Smooth muscle cell (in vitro differentiated cells): ENCODE measurements at regions not wholly inside any gene's neighbourhood (a gene's known extent, or its start where the extent isn't known, plus 50 kb on each side); places are given as distances from the start of the nearest gene placed in this dataset.

Experiments
- DNase-seq: peaks from one replicate; lab custom pipeline; 2025; ENCODE audit not compliant: unreplicated experiment; lab: John Stamatoyannopoulos, UW
- H2AFZ ChIP-seq: fragments of 200-600 bp; sonication (generic); 2 replicates; pipeline ENCODE4 v1.6.0; 2016; ENCODE audit warnings: antibody characterized with exemption, low read depth, mild to moderate bottlenecking
- H3F3A ChIP-seq: fragments of 200-600 bp; sonication (generic); 2 replicates; pipeline ENCODE4 v1.6.0; 2017; ENCODE audit warnings: antibody characterized with exemption, low read depth
- H3K27ac ChIP-seq: fragments of 200-600 bp; sonication (generic); 2 replicates; pipeline ENCODE4 v1.5.1; 2016; ENCODE audit warnings: low read depth, mild to moderate bottlenecking
- H3K27me3 ChIP-seq: fragments of 200-600 bp; sonication (generic); 2 replicates; pipeline ENCODE4 v1.6.1; 2016; ENCODE audit warnings: low read depth, mild to moderate bottlenecking
- H3K36me3 ChIP-seq: fragments of 200-600 bp; sonication (generic); 2 replicates; pipeline ENCODE4 v1.5.1; 2016; ENCODE audit warnings: low read depth
- H3K4me1 ChIP-seq: fragments of 200-600 bp; sonication (generic); 2 replicates; pipeline ENCODE4 v1.5.1; 2016; ENCODE audit warnings: low read depth
- H3K4me2 ChIP-seq: fragments of 200-600 bp; sonication (generic); 2 replicates; pipeline ENCODE4 v1.6.0; 2016; ENCODE audit warnings: mild to moderate bottlenecking
- H3K4me3 ChIP-seq: fragments of 200-600 bp; sonication (generic); 2 replicates; pipeline ENCODE4 v1.5.1; 2016; ENCODE audit warnings: mild to moderate bottlenecking
- H3K79me2 ChIP-seq: fragments of 200-600 bp; sonication (generic); 2 replicates; pipeline ENCODE4 v1.6.0; 2016; ENCODE audit warnings: low read depth, mild to moderate bottlenecking
- H3K9ac ChIP-seq: fragments of 200-600 bp; sonication (generic); 2 replicates; pipeline ENCODE4 v1.6.0; 2016; ENCODE audit warnings: low read depth
- H3K9me3 ChIP-seq: fragments of 200-600 bp; sonication (generic); replicated peaks from 2 replicates; pipeline ENCODE4 v1.5.1; 2016; ENCODE audit warnings: low read depth
- H4K20me1 ChIP-seq: fragments of 200-600 bp; sonication (generic); 2 replicates; pipeline ENCODE4 v1.6.0; 2016; ENCODE audit warnings: low read depth
- CTCF ChIP-seq: fragments of 200-600 bp; sonication (generic); IDR thresholded peaks from 2 replicates; pipeline ENCODE4 v1.5.1; 2017; ENCODE audit warnings: borderline replicate concordance, mild to moderate bottlenecking, antibody characterized with exemption; ENCODE audit not compliant: insufficient read depth, poor library complexity, severe bottlenecking
- WGBS: methylation state at CpG from one replicate; pipeline ENCODE4 v1.1.7; 2016; ENCODE audit warnings: low lambda C conversion rate; 5-methylcytosine and 5-hydroxymethylcytosine counted together

- Histone ChIP-seq H3K4me3 (no peak overlapping the region), H3K9me3 (no peaks in the 10 kb centered on the region), H2AFZ (no peak overlapping the region), H4K20me1 (no peaks in the 10 kb centered on the region), H3K79me2 (no peaks in the 10 kb centered on the region), H3K4me2 (no peak overlapping the region), H3K27ac (no peak overlapping the region), H3K4me1 (no peaks in the 10 kb centered on the region), H3K27me3 (no peaks in the 10 kb centered on the region), H3F3A (no peaks in the 10 kb centered on the region), H3K36me3 (no peaks in the 10 kb centered on the region), H3K9ac (no peak overlapping the region)
- WGBS = 96% methylated on average over 2 of the region's 2 CpGs
- no peak for DNase-seq
- no peak for TF ChIP-seq CTCF
Measured at GRCh38 chr9:109963079-109963478, 183.1 kb downstream of the PALM2AKAP2 start.

- Histone ChIP-seq H3K9me3 (no peaks in the 10 kb centered on the region), H2AFZ (no peak overlapping the region), H3K9ac (no peak overlapping the region)
Measured at GRCh38 chr9:109966643-109967368, 186.8 kb downstream of the PALM2AKAP2 start.

GRCh38 chr9:109967651-109968642 lies 187.9 kb downstream of the PALM2AKAP2 start:
- no peak overlapping the region for H3K27ac ChIP-seq

More at GRCh38 chr9:109966643-109967368, 186.8 kb downstream of the PALM2AKAP2 start:
- H3K4me1 ChIP-seq = no peaks in the 10 kb centered on the region
- TF ChIP-seq CTCF = no peak
- 94% methylated on average over 13 of the region's 13 CpGs for WGBS
- H3K27ac ChIP-seq = no peak overlapping the region
- H3K79me2 ChIP-seq = no peaks in the 10 kb centered on the region
- H4K20me1 ChIP-seq = no peaks in the 10 kb centered on the region
- no peaks in the 10 kb centered on the region for H3K27me3 ChIP-seq
- no peak overlapping the region for H3K4me3 ChIP-seq
- peaks cover 3% of the 10 kb centered on the region for H3F3A ChIP-seq
- H3K36me3 ChIP-seq = no peaks in the 10 kb centered on the region
- no peak for DNase-seq
- no peak overlapping the region for H3K4me2 ChIP-seq

More at GRCh38 chr9:109967651-109968642, 187.9 kb downstream of the PALM2AKAP2 start:
- no peaks in the 10 kb centered on the region for H3K9me3 ChIP-seq
- no peak for DNase-seq
- H2AFZ ChIP-seq = no peak overlapping the region
- no peaks in the 10 kb centered on the region for H3K36me3 ChIP-seq
- no peaks in the 10 kb centered on the region for H3K27me3 ChIP-seq
- H3K9ac ChIP-seq = no peak overlapping the region
- peaks cover 4% of the 10 kb centered on the region for H4K20me1 ChIP-seq
- H3K4me2 ChIP-seq = no peak overlapping the region
- H3K4me1 ChIP-seq = no peaks in the 10 kb centered on the region
- 80% methylated on average over 8 of the region's 8 CpGs for WGBS
- H3F3A ChIP-seq = peaks cover 3% of the 10 kb centered on the region
- no peak overlapping the region for H3K4me3 ChIP-seq
- TF ChIP-seq CTCF = no peak
- H3K79me2 ChIP-seq = no peaks in the 10 kb centered on the region
